Epithelial cell of proximal tubule (primary cell): ENCODE measurements at regions not wholly inside any gene's neighbourhood (a gene's known extent, or its start where the extent isn't known, plus 50 kb on each side); places are given as distances from the start of the nearest gene placed in this dataset.
"Not testable (repeated sequence)": the region's sequence is repeated elsewhere in the genome, so short reads cannot be mapped to it uniquely, and the experiment has no call there.

Experiments used
- DNase-seq: peaks from one replicate; pipeline ENCODE4 v3.0.0-alpha.2; 2011; ENCODE audit warnings: low read depth
- H3K4me3 ChIP-seq: 2 replicates; pipeline ENCODE4 v1.5.1; 2011; ENCODE audit warnings: low read depth, mild to moderate bottlenecking, low read length
- CTCF ChIP-seq: conservative IDR thresholded peaks from 2 replicates; pipeline ENCODE4 v1.5.1; 2012; ENCODE audit warnings: low read depth, mild to moderate bottlenecking, low read length

GRCh38 chr6:160804639-160805038, 102.6 kb downstream of the PLG start:
- no peak for DNase-seq
- H3K4me3 ChIP-seq, result no peak overlapping the region
- TF ChIP-seq CTCF, result no peak

- no peak for DNase-seq
- TF ChIP-seq CTCF, result no peak
- H3K4me3 ChIP-seq, result no peak overlapping the region
Observed at GRCh38 chr6:160808263-160808662, 106.2 kb downstream of the PLG start.

- no peak for DNase-seq
- H3K4me3 ChIP-seq, result no peak overlapping the region
- TF ChIP-seq CTCF, result no peak
Observed at GRCh38 chr6:160810238-160810637, 108.2 kb downstream of the PLG start.

- no peak for DNase-seq
- no peak for TF ChIP-seq CTCF
- no peak overlapping the region for H3K4me3 ChIP-seq
Observed at GRCh38 chr6:160812097-160812496, 110.1 kb downstream of the PLG start.

GRCh38 chr6:160818934-160819333, 116.9 kb downstream of the PLG start:
- no peak for TF ChIP-seq CTCF
- no peak for DNase-seq
- H3K4me3 ChIP-seq, result no peak overlapping the region

- not testable (repeated sequence) for H3K4me3 ChIP-seq, DNase-seq
Observed at GRCh38 chr6:160820661-160821060, 118.6 kb downstream of the PLG start.

GRCh38 chr6:160831739-160832138, 129.7 kb downstream of the PLG start:
- DNase-seq, result no peak
- TF ChIP-seq CTCF, result no peak
- no peak overlapping the region for H3K4me3 ChIP-seq

- no peak overlapping the region for H3K4me3 ChIP-seq
- TF ChIP-seq CTCF, result no peak
- no peak for DNase-seq
Observed at GRCh38 chr6:160832422-160832821, 130.4 kb downstream of the PLG start.
